ENCODE measurements at regions not wholly inside any gene's neighbourhood (a gene's known extent, or its start where the extent isn't known, plus 50 kb on each side); places are given as distances from the start of the nearest gene placed in this dataset.

- no peaks in the 10 kb centered on the region for H3K27me3 Mint-ChIP-seq
- no peak overlapping the region for H3K4me3 Mint-ChIP-seq
Measured at GRCh38 chr12:124726596-124727263, 136.9 kb downstream of the SCARB1 start.

GRCh38 chr12:124725597-124726237 lies 137.9 kb downstream of the SCARB1 start:
- no peak for TF ChIP-seq CTCF (conservative IDR thresholded peaks at IDR 0.05)
- Mint-ChIP-seq H3K4me1 (ENCODE audit: unreplicated experiment) (peaks cover 45% of the 10 kb centered on the region), H3K9me3 (no peaks in the 10 kb centered on the region), H3K27me3 (no peaks in the 10 kb centered on the region), H3K36me3 (no peaks in the 10 kb centered on the region), H3K27ac (no peak overlapping the region), H3K4me3 (no peak overlapping the region)
- DNase-seq (ENCODE audit: extremely low spot score, unreplicated experiment) = no peak

More at GRCh38 chr12:124726596-124727263, 136.9 kb downstream of the SCARB1 start:
- H3K9me3 Mint-ChIP-seq = no peaks in the 10 kb centered on the region
- H3K4me1 Mint-ChIP-seq (ENCODE audit: unreplicated experiment) = peaks cover 35% of the 10 kb centered on the region
- no peak for DNase-seq (ENCODE audit: extremely low spot score, unreplicated experiment)
- H3K36me3 Mint-ChIP-seq = no peaks in the 10 kb centered on the region
- no peak overlapping the region for H3K27ac Mint-ChIP-seq
- no peak for TF ChIP-seq CTCF (conservative IDR thresholded peaks at IDR 0.05)

- no peak for TF ChIP-seq CTCF (conservative IDR thresholded peaks at IDR 0.05)
- no peaks in the 10 kb centered on the region for H3K27me3 Mint-ChIP-seq
- DNase-seq (ENCODE audit: extremely low spot score, unreplicated experiment) = no peak
- no peaks in the 10 kb centered on the region for H3K9me3 Mint-ChIP-seq
- H3K4me1 Mint-ChIP-seq (ENCODE audit: unreplicated experiment) = peaks cover 45% of the 10 kb centered on the region
- H3K36me3 Mint-ChIP-seq = no peaks in the 10 kb centered on the region
- no peak overlapping the region for H3K27ac Mint-ChIP-seq
- no peak overlapping the region for H3K4me3 Mint-ChIP-seq
Measured at GRCh38 chr12:124725099-124725498, 138.6 kb downstream of the SCARB1 start.

GRCh38 chr12:124722878-124723277 lies 140.8 kb downstream of the SCARB1 start:
- TF ChIP-seq CTCF (conservative IDR thresholded peaks at IDR 0.05) = no peak
- Mint-ChIP-seq H3K27me3 (no peaks in the 10 kb centered on the region), H3K27ac (no peak overlapping the region), H3K4me3 (no peak overlapping the region), H3K4me1 (ENCODE audit: unreplicated experiment) (peaks cover 46% of the 10 kb centered on the region), H3K9me3 (no peaks in the 10 kb centered on the region), H3K36me3 (no peaks in the 10 kb centered on the region)
- DNase-seq (ENCODE audit: extremely low spot score, unreplicated experiment) = no peak

GRCh38 chr12:124721501-124722162 lies 142.0 kb downstream of the SCARB1 start:
- Mint-ChIP-seq H3K27ac (no peak overlapping the region), H3K4me3 (no peak overlapping the region), H3K27me3 (no peaks in the 10 kb centered on the region), H3K4me1 (ENCODE audit: unreplicated experiment) (peaks cover 39% of the 10 kb centered on the region), H3K36me3 (no peaks in the 10 kb centered on the region), H3K9me3 (no peaks in the 10 kb centered on the region)
- no peak for TF ChIP-seq CTCF (conservative IDR thresholded peaks at IDR 0.05)
- DNase-seq (ENCODE audit: extremely low spot score, unreplicated experiment) = no peak

Data from type B pancreatic cell (in vitro differentiated cells).